Activated CD4-positive, alpha-beta T cell treated with anti-CD3 and anti-CD28 coated beads, Interleukin-2, amount 10 ng/mL, durations not matched to agents 7 days and 5 days (primary cell): ENCODE measurements at regions not wholly inside any gene's neighbourhood (a gene's known extent, or its start where the extent isn't known, plus 50 kb on each side); places are given as distances from the start of the nearest gene placed in this dataset.
"Not testable (repeated sequence)": the region's sequence is repeated elsewhere in the genome, so short reads cannot be mapped to it uniquely, and the experiment has no call there.

Experiments
- CTCF ChIA-PET: fragments of 350-600 bp; sonication (Branson Sonifier 250); formaldehyde crosslinking; loops from one replicate; lab custom pipeline; 2021; ENCODE audit warnings: antibody characterized with exemption; lab: Charles Lee
- POLR2A ChIA-PET: fragments of 350-600 bp; sonication (Branson Sonifier 250); formaldehyde crosslinking; loops from one replicate; lab custom pipeline; 2021; ENCODE audit warnings: antibody characterized with exemption; lab: Charles Lee
- DNase-seq: peaks from one replicate; pipeline ENCODE4 v3.0.0-alpha.2; 2020
- H3K27ac Mint-ChIP-seq: one replicate; pipeline ENCODE4 v1.8.0; 2021; ENCODE audit warnings: mild to moderate bottlenecking, moderate library complexity, mixed read lengths
- H3K27me3 Mint-ChIP-seq: one replicate; pipeline ENCODE4 v1.8.0; 2021; ENCODE audit warnings: mixed read lengths
- H3K36me3 Mint-ChIP-seq: one replicate; pipeline ENCODE4 v1.8.0; 2021; ENCODE audit warnings: low read depth, mixed read lengths
- H3K4me1 Mint-ChIP-seq: one replicate; pipeline ENCODE4 v1.8.0; 2021; ENCODE audit warnings: mixed read lengths
- H3K4me3 Mint-ChIP-seq: one replicate; pipeline ENCODE4 v1.8.0; 2021; ENCODE audit warnings: mild to moderate bottlenecking, moderate library complexity, mixed read lengths
- H3K9me3 Mint-ChIP-seq: one replicate; pipeline ENCODE4 v1.8.0; 2021; ENCODE audit warnings: mixed read lengths

GRCh38 chr2:87494846-87495245 is 253.0 kb upstream of the PLGLB2 start:
- Mint-ChIP-seq H3K4me1 (peaks cover 12% of the 10 kb centered on the region), H3K27ac (peak overlapping the region; percentile 20)
- POLR2A ChIA-PET, H3K27me3 Mint-ChIP-seq, H3K9me3 Mint-ChIP-seq, DNase-seq, H3K36me3 Mint-ChIP-seq, H3K4me3 Mint-ChIP-seq, CTCF ChIA-PET: not testable (repeated sequence)

DNA sequence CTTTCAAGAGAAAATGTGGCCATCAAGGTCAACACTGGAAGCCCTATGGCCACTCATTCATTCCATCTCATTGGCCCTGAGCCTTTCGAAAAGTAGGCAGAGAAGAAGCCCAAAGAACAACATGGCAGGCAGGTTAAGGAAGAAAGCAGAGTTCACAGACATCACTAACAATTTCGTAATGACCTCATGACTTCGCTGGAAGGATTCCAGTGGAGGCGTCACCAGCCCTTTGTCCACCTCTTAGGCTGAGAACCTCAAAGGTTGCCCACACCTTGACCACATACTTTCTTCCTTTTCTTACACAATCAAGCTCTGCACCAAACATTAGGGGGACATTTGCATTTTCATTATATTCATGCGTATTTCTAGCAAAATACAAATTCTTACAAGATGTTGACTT is 252.4 kb upstream of the PLGLB2 start:
- H3K9me3 Mint-ChIP-seq, H3K27ac Mint-ChIP-seq, DNase-seq, H3K27me3 Mint-ChIP-seq, CTCF ChIA-PET, H3K4me3 Mint-ChIP-seq, POLR2A ChIA-PET, H3K36me3 Mint-ChIP-seq: not testable (repeated sequence)
- H3K4me1 Mint-ChIP-seq, result peaks cover 16% of the 10 kb centered on the region

DNA sequence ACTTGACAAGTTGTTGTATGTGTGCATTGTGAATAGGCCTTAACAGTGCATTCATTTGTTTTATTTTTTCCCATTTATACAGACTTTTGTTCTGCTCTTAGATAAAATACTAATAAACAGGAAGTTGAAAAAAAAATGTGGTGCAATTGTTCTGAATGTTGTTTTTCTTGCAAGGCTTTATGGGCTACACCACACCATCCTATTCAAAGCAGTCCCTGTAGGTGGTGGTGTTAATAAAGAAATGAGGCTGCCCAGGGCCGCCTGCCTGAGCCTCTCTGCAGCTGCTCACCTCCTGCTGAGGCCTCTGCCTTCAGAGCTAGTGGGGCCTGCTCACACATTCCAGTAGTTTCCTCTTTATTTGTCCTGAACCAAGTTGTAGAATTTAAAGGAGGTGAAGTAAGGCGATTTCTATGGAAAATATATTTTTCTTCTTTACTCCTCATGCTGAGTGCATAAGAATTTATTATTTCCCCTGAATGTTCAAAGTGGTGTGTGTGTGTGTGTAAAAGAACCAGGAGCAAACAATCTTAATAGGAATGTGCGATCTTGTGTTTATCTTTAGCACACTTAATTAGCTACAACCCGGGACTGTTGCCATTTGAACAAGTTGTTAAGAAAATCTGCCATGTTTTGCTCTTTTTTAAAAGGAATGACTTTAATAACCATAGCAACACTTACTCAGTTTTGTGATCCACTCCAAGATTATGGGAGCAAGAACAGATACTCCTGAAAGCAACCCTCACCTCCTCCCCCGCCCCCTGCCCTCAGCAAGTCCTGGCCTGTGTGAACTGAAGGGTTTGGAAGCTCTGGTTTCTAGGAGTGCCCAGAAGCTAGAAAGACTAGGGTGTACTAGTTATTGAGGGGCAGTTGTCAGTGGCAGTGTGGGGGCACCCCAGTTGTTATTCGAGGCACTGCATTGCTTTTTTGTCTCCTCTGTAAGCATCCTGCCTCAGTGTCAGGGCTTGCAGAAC is 251.6 kb upstream of the PLGLB2 start:
- H3K27me3 Mint-ChIP-seq, H3K36me3 Mint-ChIP-seq, H3K27ac Mint-ChIP-seq, CTCF ChIA-PET, H3K4me3 Mint-ChIP-seq, POLR2A ChIA-PET, H3K9me3 Mint-ChIP-seq: not testable (repeated sequence)
- peaks cover 18% of the 10 kb centered on the region for H3K4me1 Mint-ChIP-seq
- DNase-seq, result peak; percentile 43

DNA sequence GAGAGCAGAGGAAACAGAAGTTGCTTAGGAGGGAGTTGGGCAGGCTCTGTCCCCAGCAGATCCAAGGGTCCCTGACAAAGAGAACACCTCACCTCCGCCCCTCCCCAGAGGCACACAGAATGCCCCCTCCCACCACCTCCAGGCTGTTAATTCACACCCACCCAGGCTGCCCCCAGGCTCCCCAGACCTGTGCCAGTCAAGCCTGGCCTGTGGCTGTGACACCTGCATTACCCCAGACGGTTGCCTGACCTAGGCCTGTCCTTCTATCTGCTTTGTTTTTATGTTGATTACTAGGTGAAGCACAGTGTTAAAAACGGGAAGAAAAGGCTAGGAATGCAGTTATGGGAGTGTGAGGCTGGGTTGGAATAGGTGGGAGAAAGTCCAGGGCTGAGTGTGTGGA is 250.8 kb upstream of the PLGLB2 start:
- H3K4me3 Mint-ChIP-seq, H3K36me3 Mint-ChIP-seq, DNase-seq, H3K9me3 Mint-ChIP-seq, H3K27me3 Mint-ChIP-seq, POLR2A ChIA-PET, H3K27ac Mint-ChIP-seq, CTCF ChIA-PET: not testable (repeated sequence)
- peaks cover 18% of the 10 kb centered on the region for H3K4me1 Mint-ChIP-seq

DNA sequence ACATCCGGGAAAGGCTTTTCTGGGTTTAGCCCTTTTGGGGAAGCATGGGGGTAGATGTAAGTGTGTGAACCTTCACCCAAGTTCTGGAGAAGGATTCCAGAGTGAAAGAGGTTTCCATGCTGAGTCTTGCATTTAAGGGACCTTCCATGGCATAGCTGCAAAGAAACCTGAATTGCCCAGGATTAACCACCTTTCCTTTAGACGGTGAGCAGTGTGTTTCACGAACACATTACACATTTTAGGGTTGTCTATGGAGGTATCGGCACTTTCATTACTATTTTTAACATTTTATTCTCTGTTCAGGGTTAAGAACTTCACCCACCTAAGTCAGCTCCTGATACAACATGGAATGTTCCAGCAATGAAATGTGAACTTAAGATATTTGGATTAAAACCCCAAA is 250.2 kb upstream of the PLGLB2 start:
- peaks cover 18% of the 10 kb centered on the region for H3K4me1 Mint-ChIP-seq
- DNase-seq, H3K36me3 Mint-ChIP-seq, H3K27ac Mint-ChIP-seq, H3K4me3 Mint-ChIP-seq, H3K27me3 Mint-ChIP-seq, H3K9me3 Mint-ChIP-seq, POLR2A ChIA-PET, CTCF ChIA-PET: not testable (repeated sequence)

GRCh38 chr2:87498169-87498853 is 249.6 kb upstream of the PLGLB2 start:
- H3K36me3 Mint-ChIP-seq, H3K9me3 Mint-ChIP-seq, H3K27me3 Mint-ChIP-seq, CTCF ChIA-PET, DNase-seq, POLR2A ChIA-PET, H3K4me3 Mint-ChIP-seq: not testable (repeated sequence)
- H3K27ac Mint-ChIP-seq, result peak overlapping the region; percentile 66
- peaks cover 18% of the 10 kb centered on the region for H3K4me1 Mint-ChIP-seq

DNA sequence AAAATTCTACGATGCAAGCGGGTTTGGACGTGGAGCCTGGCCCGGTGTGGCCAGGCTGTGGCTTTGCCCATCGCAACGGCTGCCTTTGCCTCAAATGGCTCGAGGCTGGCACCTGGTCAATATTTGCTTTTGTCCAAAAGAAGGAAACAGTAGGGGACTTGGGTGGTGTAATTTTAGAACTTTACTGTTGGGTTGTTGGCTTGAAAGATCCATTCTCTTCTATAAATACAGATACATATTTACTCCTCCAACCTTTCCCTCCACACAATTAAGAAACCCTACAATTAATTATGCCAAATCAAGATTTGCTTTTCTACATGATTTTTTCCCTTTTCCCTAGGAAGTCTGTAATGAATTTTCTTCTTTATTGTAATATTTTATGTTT is 249.0 kb upstream of the PLGLB2 start:
- H3K9me3 Mint-ChIP-seq, POLR2A ChIA-PET: not testable (repeated sequence)

DNA sequence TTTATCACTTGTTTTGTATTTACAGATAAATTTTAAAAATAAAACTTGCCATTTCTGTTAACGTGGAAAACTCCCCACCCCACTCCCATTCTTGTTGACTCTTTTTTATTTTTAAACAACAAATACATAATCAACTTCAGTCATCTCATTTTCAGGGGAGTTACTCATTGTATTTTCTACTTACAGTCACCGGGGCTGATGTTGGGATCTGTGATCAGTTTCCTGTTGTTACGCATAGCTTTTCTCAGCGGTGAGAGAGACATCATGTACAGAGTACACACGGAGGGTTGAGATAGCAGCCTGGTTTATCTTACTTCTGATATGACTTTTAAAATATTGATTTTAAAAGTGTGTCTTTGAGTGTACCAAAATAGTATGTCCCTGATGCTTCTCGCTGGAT is 248.0 kb upstream of the PLGLB2 start:
- H3K27ac Mint-ChIP-seq, result peak overlapping the region; percentile 93
- H3K9me3 Mint-ChIP-seq, POLR2A ChIA-PET: not testable (repeated sequence)

More for the DNA sequence above, 249.0 kb upstream of the PLGLB2 start:
- CTCF ChIA-PET, DNase-seq, H3K27me3 Mint-ChIP-seq, H3K4me3 Mint-ChIP-seq, H3K27ac Mint-ChIP-seq, H3K36me3 Mint-ChIP-seq: not testable (repeated sequence)
- H3K4me1 Mint-ChIP-seq, result peaks cover 18% of the 10 kb centered on the region

DNA sequence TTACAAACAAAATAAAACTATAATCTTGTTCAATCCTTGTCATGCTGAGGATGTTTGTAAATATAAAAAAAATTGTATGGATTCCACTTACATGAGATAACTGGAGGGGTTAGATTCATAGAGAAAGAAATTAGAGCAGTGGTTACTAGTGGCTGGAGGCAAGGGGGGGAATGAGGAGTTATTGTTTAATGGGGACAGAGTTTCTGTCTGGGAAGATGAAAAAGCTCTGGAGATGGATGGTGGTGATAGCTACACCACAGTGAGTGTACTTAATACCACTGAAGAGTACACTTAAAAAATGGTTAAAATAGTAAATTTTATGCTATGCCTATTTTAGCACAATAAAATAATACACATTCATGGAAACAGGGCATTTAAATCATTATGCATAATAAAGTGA is 247.5 kb upstream of the PLGLB2 start:
- peak overlapping the region; percentile 93 for H3K27ac Mint-ChIP-seq
- H3K4me3 Mint-ChIP-seq, result peak overlapping the region; percentile 49
- H3K27me3 Mint-ChIP-seq, H3K9me3 Mint-ChIP-seq, H3K36me3 Mint-ChIP-seq, POLR2A ChIA-PET, H3K4me1 Mint-ChIP-seq, CTCF ChIA-PET, DNase-seq: not testable (repeated sequence)

More for the DNA sequence above, 248.0 kb upstream of the PLGLB2 start:
- DNase-seq, H3K36me3 Mint-ChIP-seq, CTCF ChIA-PET, H3K27me3 Mint-ChIP-seq: not testable (repeated sequence)
- Mint-ChIP-seq H3K4me3 (peak overlapping the region; percentile 47), H3K4me1 (peaks cover 12% of the 10 kb centered on the region)

GRCh38 chr2:87500951-87501350 is 246.9 kb upstream of the PLGLB2 start:
- H3K36me3 Mint-ChIP-seq, H3K27ac Mint-ChIP-seq, DNase-seq, POLR2A ChIA-PET, H3K9me3 Mint-ChIP-seq, H3K4me1 Mint-ChIP-seq, CTCF ChIA-PET, H3K4me3 Mint-ChIP-seq, H3K27me3 Mint-ChIP-seq: not testable (repeated sequence)

DNA sequence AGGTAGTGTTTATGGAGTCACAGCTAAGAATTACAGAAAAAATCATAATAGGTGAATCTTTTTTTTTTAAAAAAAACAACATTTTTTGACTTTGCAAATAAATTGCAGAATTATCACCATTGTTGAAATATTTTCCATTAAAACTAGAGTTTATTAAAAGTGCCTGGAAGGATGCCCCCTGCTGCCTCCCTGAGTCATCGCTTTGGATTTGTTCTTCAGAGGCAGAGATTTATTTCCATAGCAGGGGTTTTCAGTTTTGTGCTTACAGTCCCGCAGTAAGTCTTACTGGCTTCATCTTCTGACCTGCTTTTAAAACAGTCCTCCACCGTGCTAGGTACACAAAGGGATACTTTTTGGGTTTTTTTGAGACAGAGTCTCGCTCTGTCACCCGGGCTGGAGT is 244.9 kb upstream of the PLGLB2 start:
- POLR2A ChIA-PET, CTCF ChIA-PET, DNase-seq, H3K27me3 Mint-ChIP-seq, H3K36me3 Mint-ChIP-seq, H3K9me3 Mint-ChIP-seq, H3K4me3 Mint-ChIP-seq, H3K27ac Mint-ChIP-seq: not testable (repeated sequence)
- peaks cover 11% of the 10 kb centered on the region for H3K4me1 Mint-ChIP-seq

- H3K36me3 Mint-ChIP-seq, H3K9me3 Mint-ChIP-seq, H3K27ac Mint-ChIP-seq, H3K27me3 Mint-ChIP-seq, POLR2A ChIA-PET, DNase-seq, H3K4me3 Mint-ChIP-seq, CTCF ChIA-PET: not testable (repeated sequence)
- H3K4me1 Mint-ChIP-seq, result peaks cover 11% of the 10 kb centered on the region
These were observed 242.6 kb upstream of the PLGLB2 start for GRCh38 chr2:87505239-87505638.

GRCh38 chr2:87505909-87506308 is 242.0 kb upstream of the PLGLB2 start:
- POLR2A ChIA-PET, H3K9me3 Mint-ChIP-seq, CTCF ChIA-PET, H3K36me3 Mint-ChIP-seq, H3K27ac Mint-ChIP-seq, DNase-seq, H3K27me3 Mint-ChIP-seq, H3K4me3 Mint-ChIP-seq: not testable (repeated sequence)
- H3K4me1 Mint-ChIP-seq, result peaks cover 10% of the 10 kb centered on the region
